ENCODE measurements at regions not wholly inside any gene's neighbourhood (a gene's known extent, or its start where the extent isn't known, plus 50 kb on each side); places are given as distances from the start of the nearest gene placed in this dataset.

DNA sequence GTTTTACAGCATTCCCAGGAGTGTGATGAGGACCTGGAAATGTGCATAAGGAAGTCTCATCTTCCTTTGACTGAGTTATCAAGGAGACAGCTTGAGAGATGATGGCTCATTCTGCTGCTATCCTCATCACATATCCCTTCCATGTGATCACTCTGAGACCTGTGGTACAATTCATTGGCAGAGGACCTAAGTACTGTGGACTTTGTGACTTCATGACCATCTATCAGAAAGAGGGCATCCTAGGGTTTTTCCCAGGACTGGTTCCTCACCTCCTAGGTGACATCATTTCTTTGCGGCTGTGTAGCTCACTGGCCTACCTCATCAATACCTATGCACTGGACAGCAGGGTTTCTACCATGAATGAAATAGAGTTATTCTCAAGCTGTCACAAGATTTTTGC, 172.1 kb upstream of the PLEKHG7 start:
- DNase-seq (ENCODE audit: low read depth), result no peak

DNA sequence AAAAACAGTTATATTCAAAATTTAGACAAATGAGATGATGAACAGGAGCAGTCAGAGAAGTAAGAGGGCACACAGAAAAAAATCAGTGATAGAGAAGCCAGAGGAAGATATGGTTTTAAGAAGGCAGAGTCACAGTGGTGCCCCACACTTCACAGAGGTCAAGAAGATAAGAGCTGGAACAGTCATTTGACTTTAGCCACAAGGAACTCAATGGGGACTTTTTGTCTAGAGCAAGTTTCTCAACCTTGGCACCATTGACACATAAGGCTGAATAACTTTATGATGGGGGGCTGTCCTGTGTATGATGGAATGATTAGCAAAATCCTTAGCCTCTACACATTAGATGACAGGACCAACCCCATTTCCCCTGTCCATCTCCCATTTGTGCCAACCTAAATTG, 172.8 kb upstream of the PLEKHG7 start:
- no peak for DNase-seq (ENCODE audit: low read depth)

DNA sequence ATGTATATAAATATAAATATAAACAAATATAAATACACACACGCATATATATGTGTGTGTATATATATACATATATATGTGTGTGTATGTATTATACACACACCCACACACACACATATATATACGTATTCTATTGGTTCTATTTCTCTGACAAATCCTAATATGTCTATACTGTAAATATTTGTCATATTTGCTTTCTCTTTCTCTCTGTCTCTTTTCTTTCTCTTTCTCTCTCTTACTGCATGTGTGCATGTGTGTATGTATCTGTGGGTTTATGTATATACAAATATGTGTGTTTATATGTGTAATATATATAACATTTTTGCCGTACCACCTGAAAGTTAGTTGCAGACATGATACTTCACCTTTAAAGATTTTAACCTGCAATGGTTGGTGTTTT, 174.2 kb upstream of the PLEKHG7 start:
- no peak for DNase-seq (ENCODE audit: low read depth)

DNA sequence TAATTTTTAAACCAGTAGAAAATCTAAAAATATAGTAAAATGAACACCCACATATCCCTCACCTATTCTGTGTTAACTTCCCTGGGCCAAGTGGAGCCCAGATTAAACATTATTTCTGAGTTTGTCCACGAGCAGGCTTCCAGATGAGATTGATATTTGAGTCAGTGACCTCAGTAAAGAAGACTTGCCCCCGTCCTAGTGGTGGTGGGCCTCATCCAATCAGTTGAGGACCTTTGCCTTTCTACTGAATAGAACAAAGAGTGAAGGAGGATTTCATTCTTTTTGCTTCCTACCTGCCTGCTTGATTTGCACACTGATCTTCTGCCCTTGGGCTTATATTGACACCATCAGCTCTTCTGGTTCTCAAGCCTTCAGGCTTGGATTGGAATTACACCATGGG, 174.7 kb upstream of the PLEKHG7 start:
- DNase-seq (ENCODE audit: low read depth), result no peak

DNA sequence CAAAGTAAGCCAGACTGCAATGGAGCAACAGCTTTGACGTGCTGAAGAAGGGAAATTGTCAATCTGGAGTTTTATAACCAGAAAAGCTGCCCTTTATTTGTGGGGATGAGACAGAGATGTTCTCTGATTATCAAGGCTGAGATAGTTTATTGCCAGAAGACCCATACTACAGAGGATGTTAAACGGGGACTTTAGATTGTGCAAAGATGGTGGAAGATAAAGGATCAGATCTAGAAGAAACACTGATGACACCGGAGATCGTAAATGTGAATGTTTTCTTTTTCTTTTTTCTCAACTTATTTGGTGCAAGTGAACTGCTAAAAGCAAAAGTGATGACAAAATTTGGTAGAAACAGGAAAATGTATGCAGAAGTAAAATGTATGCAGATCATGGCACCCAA, 178.3 kb upstream of the PLEKHG7 start:
- DNase-seq (ENCODE audit: low read depth), result no peak

DNA sequence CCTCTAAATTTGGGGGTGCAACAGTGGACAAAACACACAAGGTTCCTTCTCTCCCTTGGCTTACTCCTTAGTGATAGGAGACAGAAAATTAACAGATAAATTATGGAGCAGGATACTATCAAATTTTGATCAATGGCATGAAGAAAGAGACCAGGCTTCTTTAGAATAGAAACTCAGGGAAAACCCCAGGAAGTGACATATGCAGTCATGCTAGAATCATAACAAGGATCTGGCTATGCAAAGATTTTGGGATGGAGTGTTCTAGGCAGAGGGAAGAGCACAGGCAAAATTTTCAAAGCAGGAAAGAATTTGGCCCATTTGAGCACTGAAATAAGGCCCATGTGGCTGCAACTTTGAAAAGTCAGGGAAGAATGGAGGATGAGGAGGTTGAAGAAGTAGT, 182.3 kb upstream of the PLEKHG7 start:
- DNase-seq (ENCODE audit: low read depth), result no peak

DNA sequence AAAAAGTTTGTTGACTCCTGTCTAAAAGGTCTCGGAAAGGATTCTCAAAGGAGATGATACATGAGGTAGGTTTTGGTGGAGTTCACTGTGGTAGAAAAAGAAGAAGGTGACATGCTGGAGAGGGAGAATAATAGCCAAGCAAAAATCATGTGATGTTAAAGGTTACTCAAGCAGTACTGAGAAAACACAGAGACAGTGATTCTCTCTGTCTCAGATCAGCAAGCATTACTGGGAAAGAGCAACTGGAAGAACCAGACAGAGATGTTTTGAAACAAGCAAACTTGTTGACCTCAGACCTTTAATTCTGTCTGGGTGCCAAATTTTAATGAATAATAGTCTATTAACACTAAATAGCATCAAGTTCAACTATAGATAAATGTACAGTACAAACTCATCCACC, 183.5 kb upstream of the PLEKHG7 start:
- no peak for DNase-seq (ENCODE audit: low read depth)

DNA sequence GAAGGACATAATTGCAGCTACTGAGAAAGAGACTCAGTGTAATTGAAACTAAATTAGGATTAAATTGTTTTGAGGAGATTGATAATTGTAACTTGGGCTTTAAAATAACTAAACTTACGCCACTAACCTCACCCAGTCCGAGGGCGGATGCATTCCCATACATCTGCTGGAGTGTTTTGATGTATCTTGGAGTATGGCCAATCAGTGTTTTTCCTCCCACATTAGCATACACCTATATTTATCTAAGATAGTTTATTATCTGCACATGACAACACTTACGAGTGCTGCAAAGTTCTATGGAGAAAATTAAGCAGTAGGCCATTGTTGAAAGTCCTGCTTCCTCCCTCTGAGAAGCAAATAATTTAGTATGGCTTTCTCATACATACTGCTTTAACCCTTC, 184.7 kb upstream of the PLEKHG7 start:
- no peak for DNase-seq (ENCODE audit: low read depth)

DNA sequence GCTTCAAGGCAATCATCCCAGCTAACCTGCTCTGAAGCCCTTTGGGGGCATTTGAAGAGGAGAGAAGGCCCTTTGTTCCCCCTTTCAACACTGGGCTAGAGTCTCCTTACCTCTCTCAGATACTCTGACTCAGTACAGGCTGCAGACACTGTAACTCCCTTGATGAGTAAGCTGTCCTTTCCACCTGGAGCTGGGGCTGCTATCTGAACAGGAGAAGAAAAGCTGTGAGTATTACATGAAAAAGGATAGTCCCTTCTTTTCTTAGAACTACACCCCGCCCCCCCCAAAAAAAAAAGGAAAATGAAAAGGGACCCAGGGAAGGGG, 186.6 kb upstream of the PLEKHG7 start:
- DNase-seq (ENCODE audit: low read depth), result no peak

DNA sequence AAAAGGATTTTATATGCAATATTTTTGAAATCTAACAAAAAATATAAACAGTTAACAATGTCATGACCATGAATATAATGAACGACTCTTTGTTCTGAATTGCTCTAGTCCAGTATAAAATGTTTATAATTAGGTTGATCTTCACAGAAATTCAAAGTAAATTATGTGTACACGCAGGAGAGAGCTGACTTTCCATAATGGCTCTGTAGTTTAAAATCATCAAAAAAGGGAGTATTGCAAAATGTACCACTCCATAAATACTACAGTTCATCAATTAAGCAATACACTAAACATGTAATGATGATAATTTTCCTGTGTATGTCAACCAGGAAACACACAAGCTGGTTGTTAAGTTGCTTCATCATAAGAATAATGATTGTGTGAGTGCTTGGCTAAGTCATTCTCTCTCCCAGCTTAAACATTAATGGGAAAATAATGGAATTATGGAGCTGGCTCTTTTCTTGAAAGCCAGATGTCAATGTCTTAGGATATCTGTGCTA, 189.5 kb upstream of the PLEKHG7 start:
- no peak for DNase-seq (ENCODE audit: low read depth)

DNA sequence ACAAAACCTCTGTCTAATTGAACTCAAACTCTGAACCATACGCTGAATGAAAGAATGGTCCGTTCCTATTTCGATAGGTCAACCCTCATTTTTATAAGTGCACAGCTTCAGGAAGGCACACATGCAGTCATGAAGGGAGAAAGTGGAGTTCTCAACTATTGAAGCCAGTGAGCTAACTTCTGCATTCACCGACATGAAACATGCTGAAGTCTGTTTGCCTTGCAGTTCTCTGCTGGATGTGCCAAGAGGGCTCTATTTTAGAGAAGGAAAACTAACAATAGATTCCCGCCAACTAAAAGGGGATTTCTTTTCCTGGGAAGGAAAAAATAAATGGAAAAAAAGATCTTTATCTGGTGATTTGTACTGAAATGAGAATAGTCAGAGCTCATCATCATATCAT, 191.0 kb upstream of the PLEKHG7 start:
- DNase-seq (ENCODE audit: low read depth), result no peak

DNA sequence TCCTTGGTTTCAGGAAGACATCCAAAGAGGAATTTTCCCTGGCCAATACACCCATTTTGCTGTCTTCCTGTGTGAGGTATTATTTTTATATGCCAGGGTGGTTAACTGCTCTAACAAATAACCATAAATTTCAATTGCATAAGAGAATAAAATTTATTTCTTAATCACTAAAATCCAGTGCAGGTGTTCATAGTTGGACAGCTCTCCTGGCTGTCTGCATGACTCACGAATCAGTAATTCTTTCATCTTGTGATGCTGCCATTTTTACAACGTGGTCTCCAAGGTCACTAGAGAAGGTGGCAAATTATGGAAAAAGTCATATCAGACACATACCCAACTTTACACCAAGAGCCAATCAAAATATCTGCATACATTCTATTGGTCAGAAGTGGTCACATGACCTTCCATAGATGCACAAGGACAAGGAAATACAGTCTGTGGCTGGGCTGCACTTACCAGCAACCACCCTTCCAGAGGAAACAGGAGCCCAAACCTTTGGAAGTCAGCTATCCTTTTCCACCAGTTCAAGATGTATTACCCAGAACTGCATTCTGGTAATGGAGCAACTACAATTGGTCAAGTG, 193.5 kb upstream of the PLEKHG7 start:
- DNase-seq (ENCODE audit: low read depth), result no peak

DNA sequence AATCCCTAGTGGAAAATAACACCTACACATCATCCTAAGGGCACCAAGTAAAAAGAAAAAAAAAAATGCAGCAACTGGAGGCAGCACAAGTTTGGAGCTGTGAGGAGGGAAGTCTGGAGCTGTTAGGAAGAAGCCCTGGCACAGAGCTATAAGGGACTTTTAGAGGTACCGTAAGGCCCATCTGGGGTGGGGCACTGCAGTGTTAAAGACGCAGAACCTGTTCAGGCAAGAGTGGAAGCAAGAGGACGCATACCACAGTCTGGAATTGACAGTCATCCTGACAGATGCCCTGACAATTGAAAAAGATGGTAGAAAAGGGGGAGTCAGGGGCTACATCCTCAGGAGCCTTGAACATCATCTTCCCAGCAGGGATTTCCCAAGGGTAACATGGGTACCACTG, 195.9 kb upstream of the PLEKHG7 start:
- DNase-seq (ENCODE audit: low read depth), result no peak

DNA sequence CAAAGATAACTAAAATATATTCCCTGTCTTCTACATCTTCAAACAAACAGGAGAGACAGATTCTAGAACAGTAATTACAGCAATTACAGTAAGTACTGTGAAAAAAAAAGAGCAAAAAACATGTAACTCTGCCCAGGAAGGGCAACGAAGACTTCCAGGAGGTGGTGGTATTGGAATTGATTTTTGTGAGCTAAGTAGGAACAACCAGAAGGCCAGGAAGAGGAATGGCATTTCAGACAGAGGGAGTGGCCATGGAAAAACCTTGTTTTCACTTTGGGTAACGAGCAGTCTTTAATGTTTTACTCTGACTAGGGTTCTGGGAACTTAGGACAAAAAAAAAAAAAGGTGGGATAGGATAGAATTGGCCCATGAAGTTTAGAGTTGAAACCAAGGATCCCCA, 196.3 kb upstream of the PLEKHG7 start:
- DNase-seq (ENCODE audit: low read depth), result no peak

DNA sequence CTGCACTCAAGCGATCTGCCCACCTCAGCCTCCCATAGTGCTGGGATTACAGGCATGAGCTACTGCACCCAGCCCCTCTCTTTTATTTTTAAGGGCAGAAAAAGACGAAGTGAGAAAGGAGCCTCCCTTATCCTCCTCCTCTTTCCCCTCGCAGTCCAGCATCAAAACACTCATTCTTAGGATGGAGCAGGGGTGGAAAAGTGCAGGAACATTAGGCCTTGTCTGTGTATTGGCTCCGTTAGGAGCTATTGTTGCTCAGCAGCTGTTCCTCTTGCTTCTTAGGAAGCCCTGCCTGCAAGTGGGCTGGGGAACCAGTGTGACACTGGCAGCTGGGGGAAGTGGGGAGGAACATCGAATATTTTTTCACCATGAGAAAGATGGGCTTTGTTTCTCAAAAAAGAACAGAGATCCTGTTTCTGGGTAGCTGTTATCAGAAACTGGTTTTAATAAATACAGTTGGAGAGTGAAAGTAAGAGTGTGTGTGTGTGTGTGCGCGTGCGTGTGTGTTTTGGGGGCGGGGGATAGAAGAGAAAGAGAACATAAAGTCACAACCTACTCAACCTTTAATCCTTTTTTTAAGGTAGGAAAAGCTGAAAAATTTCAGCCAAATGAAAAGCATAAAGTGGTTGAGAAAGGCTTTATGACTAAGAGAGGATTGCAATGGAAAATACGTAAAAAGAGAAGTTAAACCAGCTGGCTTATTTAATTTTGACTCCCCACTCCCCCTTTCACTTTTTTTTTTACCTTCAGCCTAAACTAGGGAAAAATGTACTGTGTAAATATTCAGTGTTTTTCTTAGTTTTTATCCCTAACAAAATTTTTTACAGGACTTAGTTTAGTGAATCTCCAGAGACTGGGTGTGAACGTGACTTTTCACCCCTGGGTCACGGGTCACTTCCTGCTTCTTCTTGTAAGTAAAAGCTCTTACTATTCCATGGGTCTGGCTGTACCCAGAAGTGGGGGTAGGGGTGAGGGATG, 197.2 kb upstream of the PLEKHG7 start:
- no peak for DNase-seq (ENCODE audit: low read depth)

DNA sequence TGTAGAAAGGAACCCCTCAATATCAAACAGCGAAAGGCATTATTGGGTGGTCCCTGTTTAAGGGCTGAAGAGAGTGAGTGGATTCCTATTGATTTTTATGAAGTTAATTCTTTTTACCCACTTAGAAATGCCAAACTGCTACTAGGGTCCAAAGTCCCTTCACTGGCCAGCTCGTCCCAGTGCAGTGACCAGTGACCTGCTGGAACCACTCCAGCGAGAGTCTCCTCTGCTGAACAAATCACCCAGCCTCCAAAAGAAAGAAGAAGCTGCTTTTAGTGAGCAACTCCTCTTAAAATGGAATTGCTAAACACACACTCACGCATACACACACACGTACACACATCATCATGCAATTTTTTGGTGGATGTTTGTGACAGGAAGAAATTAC, 198.2 kb upstream of the PLEKHG7 start:
- no peak for DNase-seq (ENCODE audit: low read depth)

DNA sequence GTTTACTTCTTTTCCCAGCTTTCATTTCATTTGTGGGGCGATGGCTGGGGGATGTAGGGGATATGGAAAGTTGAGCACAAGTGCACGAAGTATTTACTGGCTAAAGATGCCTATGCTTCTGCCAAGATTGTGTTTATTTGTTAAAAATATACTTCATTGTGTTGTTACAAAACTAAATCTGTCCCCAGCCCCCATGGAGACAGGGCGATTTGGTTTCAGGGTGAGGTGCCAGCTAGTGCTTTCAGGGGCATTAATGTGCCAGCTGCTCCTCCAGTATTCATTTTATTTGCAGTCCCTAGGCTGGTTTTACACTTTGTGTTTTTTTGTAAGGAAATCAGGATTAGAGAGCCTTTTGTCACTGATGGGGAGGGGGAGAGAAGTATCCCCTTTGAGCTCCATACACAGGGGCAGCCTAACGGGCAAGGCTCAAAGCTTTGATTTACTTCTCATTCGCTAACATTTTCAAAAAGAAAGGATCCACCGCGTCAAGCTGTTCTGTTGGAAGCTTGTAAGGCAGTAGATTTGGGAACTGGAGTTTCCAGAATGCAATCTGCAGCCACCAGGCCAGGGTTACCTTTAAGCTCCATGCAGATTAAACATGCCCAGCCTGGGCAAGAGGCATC, 198.7 kb upstream of the PLEKHG7 start:
- DNase-seq (ENCODE audit: low read depth), result no peak

DNA sequence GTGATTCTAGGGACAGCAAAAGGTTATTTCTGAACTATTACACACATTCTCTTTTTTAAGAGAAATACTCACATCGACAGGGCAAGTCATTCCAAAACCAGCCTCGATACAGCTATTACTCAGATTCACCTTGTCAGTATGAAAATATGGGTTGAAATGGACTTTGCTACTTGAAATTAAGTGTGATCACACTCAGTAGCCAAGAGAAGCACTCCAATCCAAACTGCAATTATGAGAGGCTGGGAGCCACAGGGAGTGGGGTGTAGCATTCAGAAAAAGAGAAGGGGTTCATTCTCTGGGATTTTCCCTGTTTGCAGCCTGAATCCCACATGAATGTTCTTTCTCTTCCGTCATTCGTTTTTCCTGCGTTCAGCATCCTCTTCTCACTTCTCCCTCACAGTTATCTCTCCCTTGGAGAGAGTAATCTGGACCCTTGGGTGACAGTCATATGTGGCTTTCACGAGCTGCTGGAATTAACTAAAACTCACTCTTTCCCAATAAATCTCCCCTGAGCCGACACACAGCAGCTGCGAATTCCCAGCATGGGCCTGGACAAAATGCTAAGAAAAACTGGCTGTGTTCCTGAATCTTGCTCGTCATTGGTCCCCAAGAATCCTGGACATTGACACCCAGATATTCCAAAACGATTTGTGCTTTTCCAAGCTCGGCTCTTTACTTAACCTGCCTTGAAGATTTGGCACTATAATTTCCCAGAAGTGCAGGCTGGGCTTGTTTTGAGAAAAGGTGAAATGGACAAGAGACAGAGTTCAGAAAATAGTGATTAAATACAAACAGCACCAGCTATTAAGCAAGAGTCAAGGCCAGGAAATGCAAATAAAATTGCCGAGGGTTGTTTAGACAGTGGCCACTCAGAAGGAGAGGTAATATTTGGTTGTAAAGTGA, 199.5 kb upstream of the PLEKHG7 start:
- DNase-seq (ENCODE audit: low read depth), result no peak

DNA sequence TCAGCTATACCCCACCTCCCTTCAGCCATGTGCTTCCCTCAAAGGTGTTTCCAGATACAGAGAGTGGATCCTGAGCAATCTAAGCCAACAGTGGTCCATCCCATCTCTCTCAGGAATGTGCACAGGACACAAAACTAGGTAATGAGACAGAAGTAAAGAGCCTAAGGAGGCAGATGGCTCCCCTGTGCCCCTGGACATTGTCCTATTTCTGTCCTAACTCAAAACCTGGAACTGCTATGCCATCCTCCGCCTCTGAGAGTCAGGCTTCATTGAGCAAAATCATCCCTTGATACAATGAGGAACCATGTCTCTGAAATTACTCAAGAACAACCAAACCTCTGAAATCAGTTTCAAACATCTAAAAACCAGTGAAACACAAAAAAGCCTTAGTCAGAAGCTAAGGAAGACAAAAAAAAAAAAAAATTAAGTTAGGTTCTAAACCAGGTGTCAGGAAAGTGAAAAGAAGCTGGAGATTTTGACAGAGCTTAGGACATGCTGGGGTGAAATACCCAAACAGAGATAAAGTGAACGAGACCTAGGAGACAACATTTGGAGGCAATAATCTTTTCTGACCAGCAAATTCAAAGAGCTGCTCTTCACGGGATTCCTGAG, 200.3 kb upstream of the PLEKHG7 start:
- DNase-seq (ENCODE audit: low read depth), result no peak

DNA sequence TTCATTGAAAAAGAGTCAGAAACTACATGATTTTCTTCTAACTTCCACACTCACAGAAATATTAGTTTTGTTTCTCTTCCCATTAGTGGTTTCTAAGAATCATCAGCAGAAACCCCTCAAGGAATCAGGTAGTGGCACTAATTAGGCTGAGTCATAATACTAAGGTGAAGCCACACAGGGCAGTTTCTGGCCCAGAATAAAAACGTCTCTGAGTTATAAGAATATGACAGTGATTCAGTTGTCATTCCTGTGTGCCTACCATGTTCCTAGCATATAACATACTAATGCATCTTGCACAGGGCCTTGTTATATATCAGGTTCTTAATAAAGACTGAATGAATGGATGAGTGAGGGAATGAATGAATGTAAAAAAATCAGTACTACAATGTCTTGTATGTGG, 206.0 kb upstream of the PLEKHG7 start:
- no peak for DNase-seq (ENCODE audit: low read depth)

DNA sequence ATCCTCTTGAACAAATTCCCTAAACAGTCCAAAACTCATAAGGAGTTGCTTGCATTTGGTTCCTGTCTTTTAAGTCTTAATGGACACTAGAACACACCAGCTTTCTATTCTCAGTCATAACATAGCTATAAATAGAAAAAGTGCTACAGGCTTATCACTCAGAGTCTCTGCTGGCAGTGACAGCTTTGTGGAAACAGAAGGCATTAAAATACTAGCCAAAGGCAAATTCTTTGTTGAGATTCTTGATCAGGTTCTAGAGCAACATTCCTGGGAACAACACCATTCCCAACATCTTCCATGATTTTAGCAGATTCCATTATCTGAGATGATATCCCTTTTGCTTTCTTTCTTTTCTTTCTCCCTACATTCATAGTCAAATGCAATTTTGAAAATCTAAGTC, 207.7 kb upstream of the PLEKHG7 start:
- DNase-seq (ENCODE audit: low read depth), result no peak

DNA sequence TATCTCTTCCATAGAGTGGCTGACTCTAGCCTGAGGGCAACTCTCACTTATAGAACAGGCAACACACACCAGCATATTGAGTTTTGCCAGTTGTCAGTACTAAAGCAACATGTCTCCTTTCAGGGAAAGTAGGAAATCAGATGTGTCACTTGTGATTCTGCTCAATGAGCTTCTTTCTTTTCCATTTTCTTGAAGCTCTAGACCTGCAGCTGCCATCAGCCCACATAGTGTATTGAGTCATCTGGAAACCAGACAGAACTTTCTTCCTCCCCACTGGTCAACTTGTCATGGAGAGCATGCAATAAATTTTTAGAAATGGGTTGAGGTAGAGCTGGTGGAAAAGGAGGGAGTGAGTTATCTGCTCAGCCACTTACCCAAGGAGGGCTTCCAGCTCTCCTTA, 209.0 kb upstream of the PLEKHG7 start:
- DNase-seq (ENCODE audit: low read depth), result no peak
